Ecto neural progenitor cell (in vitro differentiated cells): ENCODE measurements at regions not wholly inside any gene's neighbourhood (a gene's known extent, or its start where the extent isn't known, plus 50 kb on each side); places are given as distances from the start of the nearest gene placed in this dataset.

ENCODE experiments used
- DNase-seq: peaks from one replicate; pipeline ENCODE4 v3.0.0-alpha.2; 2018; ENCODE audit warnings: low spot score

GRCh38 chr12:128043317-128043716, 223.7 kb upstream of the TMEM132C start:
- no peak for DNase-seq

- no peak for DNase-seq
These were observed 219.5 kb upstream of the TMEM132C start for GRCh38 chr12:128047266-128048060.

GRCh38 chr12:128052331-128052730, 214.6 kb upstream of the TMEM132C start:
- no peak for DNase-seq

GRCh38 chr12:128052777-128053176, 214.2 kb upstream of the TMEM132C start:
- DNase-seq = no peak

- DNase-seq = no peak
These were observed 211.4 kb upstream of the TMEM132C start for GRCh38 chr12:128055567-128055966.

GRCh38 chr12:128056136-128056801, 210.7 kb upstream of the TMEM132C start:
- peak; percentile 57 for DNase-seq

GRCh38 chr12:128057586-128057985, 209.4 kb upstream of the TMEM132C start:
- no peak for DNase-seq

- DNase-seq = no peak
These were observed 207.2 kb upstream of the TMEM132C start for GRCh38 chr12:128059621-128060370.

GRCh38 chr12:128068211-128068610, 198.8 kb upstream of the TMEM132C start:
- no peak for DNase-seq

- DNase-seq = no peak
These were observed 197.5 kb upstream of the TMEM132C start for GRCh38 chr12:128069359-128069997.

GRCh38 chr12:128073937-128074336, 193.0 kb upstream of the TMEM132C start:
- DNase-seq = no peak

GRCh38 chr12:128075332-128075731, 191.6 kb upstream of the TMEM132C start:
- DNase-seq = no peak

GRCh38 chr12:128076188-128076587, 190.8 kb upstream of the TMEM132C start:
- peak; percentile 3 for DNase-seq

- DNase-seq = no peak
These were observed 189.6 kb upstream of the TMEM132C start for GRCh38 chr12:128077211-128077916.

GRCh38 chr12:128077917-128078298, 189.1 kb upstream of the TMEM132C start:
- no peak for DNase-seq

- no peak for DNase-seq
These were observed 188.5 kb upstream of the TMEM132C start for GRCh38 chr12:128078301-128078971.

GRCh38 chr12:128079446-128079845, 187.5 kb upstream of the TMEM132C start:
- DNase-seq = no peak

GRCh38 chr12:128083132-128083729, 183.7 kb upstream of the TMEM132C start:
- no peak for DNase-seq

GRCh38 chr12:128088926-128089325, 178.0 kb upstream of the TMEM132C start:
- no peak for DNase-seq

GRCh38 chr12:128089961-128090360, 177.0 kb upstream of the TMEM132C start:
- peak; percentile 8 for DNase-seq
